SKM-1 (cell line): ENCODE measurements at regions not wholly inside any gene's neighbourhood (a gene's known extent, or its start where the extent isn't known, plus 50 kb on each side); places are given as distances from the start of the nearest gene placed in this dataset.

Experiments
- DNase-seq: peaks from one replicate; lab custom pipeline; 2025; ENCODE audit not compliant: unreplicated experiment; lab: John Stamatoyannopoulos, UW

DNA sequence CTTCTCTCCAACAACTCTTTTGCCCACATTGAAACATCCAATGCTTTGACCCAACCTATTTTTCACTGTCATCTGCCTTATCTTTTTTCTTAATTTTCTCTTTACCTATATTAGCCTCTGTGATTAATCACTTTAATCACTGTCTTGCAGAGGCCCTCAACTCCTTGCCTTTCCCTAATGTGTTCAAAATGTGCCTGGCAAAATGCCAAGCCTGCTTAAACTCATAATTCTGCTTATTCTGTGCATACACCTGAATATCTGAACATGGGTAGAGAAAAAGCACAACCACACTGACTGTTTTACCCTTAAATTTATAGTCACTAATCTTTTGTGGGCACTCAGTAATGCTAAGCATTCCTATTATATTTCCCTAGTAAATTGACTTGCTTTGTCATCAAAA, 63.0 kb upstream of the GALNT13 start:
- no peak for DNase-seq

GRCh38 chr2:153811516-153811915, 60.2 kb upstream of the GALNT13 start:
- no peak for DNase-seq

GRCh38 chr2:153812632-153813031, 59.1 kb upstream of the GALNT13 start:
- no peak for DNase-seq

DNA sequence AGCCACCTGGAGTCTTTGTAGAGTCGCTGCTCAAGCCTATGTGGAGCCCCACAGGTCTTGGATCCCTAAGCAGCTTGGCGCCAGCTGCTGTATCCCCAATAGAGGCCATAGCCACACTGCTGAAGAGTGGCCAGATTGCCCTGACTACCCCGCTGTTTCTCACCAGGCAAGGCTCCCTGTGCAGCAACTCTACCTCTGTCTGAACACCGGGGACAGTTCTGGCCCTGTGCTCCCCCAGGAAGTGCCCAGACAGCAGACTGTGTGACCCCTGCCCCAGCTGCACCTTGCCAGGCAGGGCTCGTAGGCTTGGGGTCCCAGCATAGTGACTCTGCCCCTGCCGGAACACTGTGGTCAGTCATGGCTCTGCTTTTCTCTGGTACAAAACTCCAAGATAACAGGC, 53.5 kb upstream of the GALNT13 start:
- DNase-seq = no peak

DNA sequence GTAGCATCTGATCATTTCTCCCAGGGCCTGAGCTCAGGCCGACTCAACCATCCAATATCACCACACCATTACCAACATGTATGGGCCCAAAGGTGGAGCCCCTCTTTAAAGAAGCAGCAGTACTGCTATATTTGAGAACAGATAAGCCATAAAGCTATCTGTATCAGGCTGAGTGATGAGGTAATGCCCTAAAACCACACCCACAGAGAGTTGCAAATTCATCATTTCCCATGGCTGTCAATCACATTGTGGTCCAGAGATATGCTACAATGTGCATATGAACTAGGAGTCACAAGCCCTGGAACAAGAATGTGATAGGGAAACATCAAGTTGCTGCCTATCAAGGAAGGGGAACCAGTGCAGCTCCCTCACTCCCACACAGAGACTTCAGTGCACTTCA, 52.6 kb upstream of the GALNT13 start:
- no peak for DNase-seq

DNA sequence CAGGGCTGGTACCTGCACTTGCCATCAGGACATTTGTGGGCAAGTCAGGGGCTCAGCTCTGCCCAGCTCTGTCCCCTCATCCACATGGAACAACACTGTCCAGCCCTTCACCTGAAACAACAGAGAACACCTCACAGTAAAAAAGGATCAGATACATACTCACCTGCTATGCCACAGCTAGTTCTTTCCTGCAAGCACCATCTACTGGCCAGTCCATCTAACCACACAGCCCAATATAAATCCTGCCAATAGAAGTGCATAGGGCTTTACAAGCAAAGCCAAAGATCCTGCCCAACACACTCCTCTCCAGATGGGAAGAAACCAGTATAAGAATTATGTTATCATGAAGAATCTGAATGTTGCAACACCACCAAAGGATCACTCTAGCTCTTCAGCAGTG, 52.2 kb upstream of the GALNT13 start:
- no peak for DNase-seq
